ENCODE measurements at regions not wholly inside any gene's neighbourhood (a gene's known extent, or its start where the extent isn't known, plus 50 kb on each side); places are given as distances from the start of the nearest gene placed in this dataset.

DNA sequence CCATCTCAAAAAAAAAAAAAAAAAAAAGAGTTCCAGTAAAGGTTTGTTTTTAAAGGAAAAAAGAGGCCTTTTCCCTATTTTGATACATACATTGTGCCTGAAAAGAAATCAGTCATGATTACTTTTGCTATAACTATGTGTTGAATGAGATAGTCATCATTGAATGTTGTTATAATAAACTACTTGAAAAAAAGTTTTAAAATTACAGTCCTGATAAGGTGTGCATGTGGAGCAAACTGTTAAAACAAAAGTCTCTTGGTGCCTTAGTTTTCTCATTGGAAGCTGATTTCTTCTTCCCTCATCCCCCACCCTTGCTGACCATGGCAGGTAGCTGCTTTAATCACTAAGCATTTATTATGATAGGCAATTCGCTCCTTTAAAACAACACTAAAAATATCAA is 172.3 kb upstream of the TBCA start:
- DNase-seq = no peak

DNA sequence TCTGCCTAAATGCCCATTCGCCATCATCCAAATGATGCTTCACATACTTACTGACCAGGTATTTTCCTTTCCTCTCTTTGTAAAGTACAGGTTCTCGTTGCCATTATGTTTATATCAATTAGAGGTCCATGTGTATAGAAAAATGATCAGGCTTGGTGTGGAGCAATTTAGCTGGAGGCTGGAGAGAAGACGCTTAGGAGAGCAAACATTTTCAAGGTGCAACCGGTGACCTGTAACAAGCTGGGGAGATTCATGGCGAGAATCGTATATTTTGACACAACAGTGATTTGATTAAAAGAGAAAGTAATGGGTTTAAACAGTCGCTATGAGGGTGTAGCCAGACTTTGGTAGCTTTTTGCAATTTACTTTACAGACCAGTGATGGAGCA is 170.9 kb upstream of the TBCA start:
- no peak for DNase-seq

DNA sequence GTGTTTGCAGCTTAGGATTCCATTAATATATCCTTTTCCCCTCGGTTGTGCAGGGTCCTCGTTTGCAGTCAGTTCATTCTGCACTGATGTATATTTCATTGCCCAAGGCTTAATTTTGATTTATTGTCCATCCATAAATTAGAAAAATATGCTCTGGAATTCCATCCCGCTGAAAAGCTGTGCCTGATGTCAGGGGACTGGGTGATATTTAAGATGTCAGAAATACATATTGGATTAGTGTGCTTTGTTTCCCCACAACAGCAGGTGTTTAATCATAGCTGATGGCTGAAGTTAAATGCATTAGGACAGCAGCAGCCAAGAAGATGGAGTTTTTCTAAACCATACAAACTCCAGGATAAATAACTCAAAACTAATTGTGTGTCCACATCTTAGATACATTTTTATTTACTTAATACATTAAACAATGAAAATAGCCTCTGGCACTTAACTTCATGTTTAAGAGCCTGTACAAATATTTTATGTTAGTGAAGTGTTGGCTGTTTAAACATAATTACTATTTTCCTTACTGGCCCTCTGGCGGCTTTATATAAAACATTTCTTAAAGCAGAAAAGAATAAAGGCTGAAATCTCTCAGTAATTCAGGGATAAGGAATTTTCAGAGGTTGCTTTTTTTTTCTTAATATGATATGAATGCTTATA is 170.4 kb upstream of the TBCA start:
- no peak for DNase-seq

DNA sequence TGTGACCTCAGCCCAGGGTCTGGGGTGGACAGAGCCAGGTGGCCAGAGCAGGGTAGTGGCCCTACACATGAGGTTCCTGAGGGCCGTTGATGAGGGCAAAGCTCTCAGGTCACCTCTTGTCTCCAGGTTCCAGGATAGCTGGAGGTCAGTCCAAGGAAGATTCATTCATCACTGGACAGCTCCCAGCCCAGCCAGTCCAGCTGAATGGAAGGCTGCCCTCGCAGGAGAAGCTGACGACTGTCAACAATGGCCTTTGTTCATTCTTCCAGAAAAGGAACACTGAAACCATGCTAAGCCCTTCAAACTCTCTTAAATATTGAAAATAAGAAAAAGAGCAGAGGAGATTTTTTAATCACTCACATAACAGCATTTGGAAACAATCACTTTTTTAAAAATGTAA is 169.7 kb upstream of the TBCA start:
- no peak for DNase-seq

DNA sequence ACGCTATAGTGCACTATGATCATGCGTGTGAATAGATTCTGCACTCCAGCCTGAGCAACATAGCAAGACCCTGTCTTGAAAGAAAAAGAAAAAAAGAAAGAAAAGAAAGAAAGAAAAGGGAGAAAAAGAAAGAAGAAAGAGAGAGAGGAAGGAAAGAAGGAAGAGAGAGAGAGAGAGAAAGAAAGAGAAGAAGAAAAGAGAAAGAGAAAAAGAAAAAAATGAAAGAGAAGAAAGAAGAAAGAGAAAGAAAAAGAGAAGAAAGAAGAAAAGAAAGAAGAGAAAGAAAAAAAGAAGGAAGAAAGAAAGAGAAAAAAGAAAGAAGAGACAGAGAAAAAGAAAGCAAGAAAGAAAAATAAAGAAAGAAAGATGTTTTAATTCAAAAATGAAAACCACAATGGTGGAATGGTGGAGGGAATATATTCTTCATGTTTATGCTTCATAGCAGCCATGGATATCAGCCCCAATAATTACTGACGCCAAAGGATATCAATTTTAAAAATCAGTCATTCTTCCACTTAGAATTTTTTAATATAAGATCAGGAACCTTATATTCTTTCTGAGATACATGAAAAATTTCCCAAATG is 168.7 kb upstream of the TBCA start:
- DNase-seq = no peak

DNA sequence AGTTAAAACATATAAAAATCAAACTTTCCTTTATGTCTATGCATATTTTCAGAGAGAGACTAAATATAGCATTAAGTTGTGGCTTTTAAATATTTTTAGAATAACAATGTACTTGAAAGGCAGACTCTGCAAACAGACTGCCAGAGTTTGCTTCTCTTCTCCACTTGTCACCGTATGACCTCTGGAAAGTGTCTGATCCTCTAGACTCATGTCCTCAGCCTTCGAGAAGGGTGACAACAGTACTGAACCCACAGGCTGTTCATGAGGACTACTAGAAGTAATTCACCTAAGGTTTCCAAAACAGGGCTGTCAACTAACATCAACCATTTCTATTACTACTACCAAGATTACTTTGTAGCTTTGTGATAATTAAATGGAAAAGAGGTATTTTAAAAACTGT is 167.7 kb upstream of the TBCA start:
- no peak for DNase-seq

DNA sequence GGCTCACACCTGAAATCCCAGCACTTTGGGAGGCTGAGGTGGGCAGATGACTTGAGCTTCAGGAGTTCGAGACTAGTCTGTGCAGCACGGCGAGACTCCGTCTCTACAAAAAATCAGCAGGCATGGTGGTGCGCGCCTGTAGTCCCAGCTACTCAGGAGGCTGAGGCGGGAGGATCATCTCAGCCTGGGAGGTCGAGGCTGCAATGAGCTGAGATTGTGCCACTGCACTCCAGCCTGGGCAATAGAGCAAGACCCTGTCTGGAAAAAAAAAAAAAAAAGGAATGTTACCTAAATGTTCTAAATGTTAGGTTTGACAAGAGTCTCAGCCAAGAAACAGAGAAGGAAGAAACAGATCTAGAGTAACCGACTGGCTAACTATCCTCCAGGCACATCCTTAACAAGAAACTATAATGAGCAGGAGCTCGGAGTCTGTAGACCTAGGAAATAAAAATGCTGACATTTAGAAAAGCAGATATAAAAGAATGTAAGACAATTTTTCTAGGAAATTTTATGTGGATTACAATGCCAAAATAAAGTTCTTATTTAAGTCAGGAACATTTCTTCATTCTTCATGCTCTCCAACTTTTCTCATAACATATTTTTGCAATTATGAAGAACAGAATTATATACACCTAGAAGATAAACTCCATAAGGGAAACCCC is 166.6 kb upstream of the TBCA start:
- no peak for DNase-seq

DNA sequence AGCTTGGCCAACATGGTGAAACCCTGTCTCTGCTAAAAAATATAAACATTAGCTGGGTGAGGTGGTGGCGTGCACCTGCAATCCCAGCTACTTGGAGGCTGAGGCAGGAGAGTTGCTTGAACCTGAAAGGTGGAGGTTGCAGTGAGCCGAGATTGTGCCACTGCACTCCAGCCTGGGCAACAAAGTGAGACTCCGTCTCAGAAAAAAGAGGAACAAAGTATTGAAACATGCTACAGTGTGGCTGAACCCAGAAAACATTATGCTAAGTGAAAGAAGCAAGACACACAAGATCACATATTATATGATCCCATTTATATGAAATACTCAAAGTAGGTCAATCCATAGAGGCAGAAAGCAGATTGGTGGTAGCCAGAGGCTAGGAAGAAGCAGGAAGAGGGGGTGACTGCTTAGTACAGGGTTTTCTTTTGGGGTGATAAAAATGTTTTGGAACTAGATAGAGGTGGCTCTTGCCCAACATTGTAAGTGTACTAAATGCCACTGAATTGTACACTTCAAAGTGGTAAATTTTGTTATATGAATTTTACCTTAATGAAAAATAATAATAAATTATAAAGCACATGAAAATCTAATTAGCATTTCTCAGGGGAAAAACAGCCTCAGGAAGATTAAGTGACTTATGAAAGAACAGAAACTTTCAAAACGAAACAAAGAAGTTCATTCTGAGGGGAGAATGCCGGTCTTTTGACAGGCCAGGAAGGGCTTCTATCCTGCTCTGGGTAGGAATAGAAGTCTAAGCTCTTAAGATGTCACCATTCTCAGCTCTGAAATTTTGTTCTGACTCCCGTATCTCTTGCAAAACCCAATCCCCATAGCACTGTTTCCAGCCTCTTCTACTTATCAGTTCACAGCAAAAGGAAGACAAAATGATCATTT is 161.1 kb upstream of the TBCA start:
- no peak for DNase-seq

DNA sequence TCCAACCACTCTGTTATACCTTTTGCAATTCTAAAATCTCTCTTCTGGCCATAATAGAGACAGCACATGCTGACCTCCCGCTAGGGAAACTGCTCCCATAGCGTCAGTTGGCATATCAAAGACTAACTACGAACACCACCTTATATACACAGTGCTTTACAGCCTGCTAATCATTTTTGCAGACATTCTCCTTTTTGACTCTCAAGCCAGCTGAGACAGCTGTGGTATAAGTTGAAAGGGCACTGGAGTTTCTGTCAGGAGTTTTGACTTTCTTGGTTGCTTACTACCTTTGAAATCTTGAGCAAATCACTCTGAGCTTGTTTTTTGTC is 160.2 kb upstream of the TBCA start:
- no peak for DNase-seq

DNA sequence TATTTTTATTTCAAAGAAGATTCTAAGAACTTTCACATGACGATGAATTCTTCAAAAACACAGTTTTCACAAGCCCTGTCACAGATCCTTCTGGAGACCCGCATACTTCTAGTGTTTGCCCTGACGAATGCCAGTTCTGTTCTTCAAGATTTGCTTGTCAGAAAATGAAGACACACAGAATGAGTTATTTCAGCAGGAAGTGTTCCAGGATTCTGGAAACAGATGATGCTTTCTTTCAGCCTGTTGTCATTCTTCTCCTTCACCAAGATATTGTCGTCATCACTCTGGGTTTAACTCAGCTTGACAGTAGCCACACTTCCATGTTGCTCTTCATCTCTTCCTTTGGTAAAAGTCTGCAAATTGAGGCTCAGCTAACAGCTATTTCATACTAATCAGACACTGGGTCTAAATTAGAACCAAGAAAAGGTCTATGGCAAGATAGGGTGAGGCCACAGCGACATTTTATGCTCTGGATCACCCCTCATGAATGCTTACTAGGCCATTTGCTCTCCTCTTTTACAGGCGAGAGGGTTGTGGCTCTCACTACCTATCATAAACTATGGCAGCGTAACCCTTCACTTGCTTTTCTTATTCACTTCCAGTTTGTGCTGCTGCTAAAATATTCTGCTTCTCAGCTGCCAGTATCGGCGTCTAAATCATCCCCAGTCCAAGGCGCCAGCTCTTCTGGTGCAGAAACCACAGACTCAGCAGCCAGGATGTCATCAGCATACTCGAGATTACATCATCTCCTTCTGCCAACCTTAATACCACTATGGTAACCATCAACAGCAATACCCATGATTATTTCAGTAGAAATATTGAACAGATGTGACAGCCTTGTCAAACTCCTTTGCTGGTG is 159.6 kb upstream of the TBCA start:
- DNase-seq = peak; percentile 20

DNA sequence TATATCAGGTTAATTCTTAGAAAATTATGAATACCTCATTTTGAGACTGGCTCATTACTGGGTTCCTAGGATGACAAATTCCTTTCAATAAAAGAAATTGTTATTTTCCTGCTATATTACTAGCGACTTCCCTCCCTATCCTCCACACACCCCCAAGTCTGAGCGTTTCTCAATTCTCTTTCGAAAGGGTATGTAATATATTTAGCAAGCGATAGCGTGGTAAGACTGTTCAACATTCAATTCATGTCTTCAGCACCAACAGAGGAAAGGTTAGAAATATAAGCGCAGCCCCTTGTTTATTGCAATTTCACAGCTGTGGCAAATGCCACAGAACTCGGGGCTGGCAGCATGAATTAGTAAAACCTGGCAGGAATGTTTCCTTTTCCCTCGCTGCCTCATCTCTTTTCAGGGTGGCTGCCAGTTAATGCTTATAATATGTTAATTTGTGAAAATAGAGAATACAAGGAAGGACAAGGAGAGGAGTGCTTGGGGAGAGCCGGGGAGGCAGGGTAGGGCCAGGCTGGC is 152.7 kb upstream of the TBCA start:
- DNase-seq = no peak

DNA sequence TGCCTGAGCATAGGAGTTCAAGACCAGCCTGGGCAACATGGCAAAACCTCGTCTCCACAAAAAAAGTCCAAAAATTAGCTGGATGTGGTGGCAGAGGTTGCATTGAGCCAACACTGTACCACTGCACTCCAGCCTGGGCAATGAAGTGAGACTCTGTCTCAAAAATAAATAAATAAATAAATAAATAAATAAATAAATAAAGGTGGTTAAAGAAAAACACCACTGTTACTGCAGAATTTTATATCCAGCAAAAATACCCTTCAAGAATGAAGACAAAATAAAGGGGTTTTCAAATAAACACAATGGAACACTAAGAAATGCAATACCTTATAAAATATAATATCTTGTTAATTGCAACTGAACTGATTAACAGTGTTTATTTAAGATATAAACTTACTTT is 150.2 kb upstream of the TBCA start:
- DNase-seq = no peak

DNA sequence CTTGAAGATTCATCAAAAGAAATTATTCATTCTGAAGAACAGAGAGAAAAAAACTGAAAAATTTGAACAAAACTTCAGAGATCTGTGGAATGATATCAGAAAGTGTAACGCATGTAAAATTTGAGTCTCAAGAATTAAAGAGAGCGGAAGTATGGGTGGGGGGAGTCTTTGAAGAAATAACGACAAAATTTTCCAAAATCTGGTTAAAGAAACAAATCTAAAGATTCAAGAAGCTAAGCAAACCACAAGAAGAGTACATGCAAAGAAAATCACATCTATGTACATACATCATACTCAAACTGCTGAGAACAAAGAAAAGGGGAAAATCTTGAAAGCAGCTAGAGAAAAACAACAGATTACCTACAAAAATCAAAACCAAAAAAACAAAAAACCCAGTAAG is 149.4 kb upstream of the TBCA start:
- no peak for DNase-seq

DNA sequence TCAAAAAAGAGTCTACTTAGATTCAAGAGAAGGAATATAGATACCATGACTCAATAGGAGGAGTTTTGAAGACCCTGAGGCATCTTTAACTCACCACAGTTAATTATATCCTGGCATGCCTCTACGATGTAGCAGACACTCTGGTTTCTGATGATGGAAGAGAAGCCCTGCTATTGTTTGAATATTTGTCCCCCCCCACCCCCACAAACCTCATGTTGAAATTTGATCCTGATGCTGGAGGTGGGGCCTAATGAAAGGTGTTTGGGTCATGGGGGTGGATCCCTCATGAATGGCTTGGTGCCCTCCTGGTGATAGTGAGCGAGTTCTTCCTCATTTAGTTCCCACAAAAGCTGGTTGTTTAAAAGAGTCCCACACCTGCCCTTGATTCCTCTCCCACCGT is 147.9 kb upstream of the TBCA start:
- DNase-seq = no peak

DNA sequence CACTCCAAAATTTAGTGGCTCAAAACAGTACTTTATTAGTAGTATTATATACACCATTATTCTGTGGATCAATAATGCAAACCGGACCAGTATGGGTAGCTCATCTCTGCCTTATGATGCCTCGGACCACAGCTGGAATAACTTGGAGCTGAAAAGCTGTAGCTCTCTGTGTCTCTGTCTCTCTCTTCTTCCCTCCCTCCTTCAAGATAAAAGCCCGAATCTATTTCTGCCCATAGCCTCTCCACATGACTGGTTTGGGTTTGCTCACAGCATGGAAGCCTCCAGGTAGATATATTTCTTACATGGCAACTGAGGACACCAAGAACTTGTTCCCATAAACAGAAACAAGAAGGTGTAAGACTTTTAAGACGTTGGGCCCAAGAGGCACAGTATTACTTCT is 147.5 kb upstream of the TBCA start:
- DNase-seq = no peak

DNA sequence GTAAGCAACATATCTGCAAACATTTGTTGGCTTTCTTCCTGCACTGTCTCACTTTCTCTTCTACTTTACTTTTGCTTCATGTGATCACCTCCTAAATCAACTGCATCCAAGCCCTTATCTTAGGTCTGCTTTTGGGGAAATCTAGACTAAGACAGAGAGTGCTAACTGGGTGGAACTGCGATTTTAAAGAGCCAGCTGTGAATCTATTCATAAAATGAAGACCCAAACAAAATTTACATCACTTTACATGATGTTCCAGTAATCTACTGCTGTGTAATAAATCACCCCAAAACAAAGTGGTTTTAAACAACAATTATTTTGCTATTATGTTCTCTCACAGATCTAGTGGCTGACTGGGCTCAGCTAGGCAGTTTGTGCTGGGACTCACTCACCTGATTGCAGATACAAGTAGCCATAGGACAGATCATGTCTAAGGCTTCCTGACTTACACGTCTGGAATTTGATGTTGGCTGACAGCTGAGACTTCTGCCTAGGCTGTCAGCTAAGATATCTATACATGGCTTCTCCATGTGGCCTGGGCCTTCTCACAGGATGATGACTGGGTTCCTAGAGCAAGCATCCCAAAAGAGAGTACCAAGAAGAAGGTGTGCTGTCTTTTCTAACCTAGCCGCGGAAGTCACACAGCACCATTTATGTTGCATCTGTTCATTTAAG is 145.1 kb upstream of the TBCA start:
- DNase-seq = no peak

DNA sequence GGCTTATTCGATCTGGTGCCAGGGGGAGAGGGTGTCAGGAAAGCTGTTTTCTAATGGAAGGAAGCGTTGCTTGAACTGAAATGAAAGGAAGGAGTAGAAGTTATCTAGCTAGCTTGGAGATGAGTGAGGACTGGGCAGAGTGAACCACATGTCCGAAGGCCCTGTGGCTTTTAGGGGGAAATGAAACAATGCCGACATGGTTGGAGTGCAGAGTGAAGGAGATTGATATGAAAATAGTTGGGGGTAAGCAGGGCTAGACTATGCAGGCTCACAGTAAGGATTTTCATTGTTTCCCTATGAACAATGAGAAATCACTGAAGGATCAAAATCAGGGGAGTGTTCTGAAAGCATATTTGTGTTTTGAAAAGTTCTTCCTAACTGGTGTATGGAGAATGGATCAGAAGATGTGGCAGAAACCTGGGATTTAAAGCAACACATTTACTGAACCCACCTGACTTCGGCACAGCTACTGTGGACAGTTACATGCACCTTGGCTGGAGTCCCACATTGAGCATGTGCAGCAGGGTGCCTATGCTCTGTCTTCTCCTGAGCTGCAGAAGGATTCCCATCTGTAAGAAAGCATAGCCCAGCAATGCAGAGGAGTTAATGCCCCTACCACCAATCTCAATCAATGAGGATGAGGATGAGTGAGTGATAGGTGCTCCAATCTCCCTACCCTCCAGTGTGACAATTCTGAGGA is 144.4 kb upstream of the TBCA start:
- DNase-seq = no peak

DNA sequence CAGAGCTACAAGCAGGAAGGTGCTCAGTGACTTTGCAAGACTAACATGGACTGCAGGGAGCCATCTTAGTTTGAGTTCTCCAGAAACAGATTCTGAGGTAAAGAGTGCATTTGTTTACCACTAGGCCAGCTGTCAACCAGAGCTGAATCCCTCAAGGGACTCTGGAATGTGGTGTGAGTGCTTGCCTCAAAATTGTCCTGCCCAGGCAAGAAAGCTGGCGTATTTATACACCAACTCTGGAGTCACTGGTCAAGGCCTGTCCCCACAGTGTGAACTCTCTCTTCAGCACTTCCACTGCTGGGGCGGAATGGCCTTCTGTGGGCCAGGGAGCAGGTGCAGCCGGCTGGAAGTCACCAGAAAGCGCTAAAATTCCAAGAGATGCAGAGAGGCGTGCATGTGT is 139.2 kb upstream of the TBCA start:
- DNase-seq = no peak

DNA sequence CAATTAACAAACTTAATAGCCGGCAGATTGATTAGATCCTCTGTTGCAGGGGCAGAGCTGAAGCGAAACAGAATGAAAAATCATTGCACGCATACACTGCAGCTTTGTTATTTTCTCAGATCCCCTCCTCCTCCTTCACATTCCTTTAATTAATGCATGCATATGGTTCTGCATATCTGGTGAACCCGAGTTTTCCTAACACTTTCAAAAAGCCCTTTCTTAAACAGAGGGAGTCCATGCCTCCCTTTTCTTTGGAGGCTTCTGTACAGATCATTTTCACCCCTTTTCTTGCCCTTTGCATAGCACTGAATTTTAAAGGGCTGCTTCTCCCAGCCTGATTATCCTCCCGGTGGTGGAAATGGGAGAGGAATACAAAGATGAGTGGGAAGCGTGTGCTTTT is 136.6 kb upstream of the TBCA start:
- DNase-seq = no peak

DNA sequence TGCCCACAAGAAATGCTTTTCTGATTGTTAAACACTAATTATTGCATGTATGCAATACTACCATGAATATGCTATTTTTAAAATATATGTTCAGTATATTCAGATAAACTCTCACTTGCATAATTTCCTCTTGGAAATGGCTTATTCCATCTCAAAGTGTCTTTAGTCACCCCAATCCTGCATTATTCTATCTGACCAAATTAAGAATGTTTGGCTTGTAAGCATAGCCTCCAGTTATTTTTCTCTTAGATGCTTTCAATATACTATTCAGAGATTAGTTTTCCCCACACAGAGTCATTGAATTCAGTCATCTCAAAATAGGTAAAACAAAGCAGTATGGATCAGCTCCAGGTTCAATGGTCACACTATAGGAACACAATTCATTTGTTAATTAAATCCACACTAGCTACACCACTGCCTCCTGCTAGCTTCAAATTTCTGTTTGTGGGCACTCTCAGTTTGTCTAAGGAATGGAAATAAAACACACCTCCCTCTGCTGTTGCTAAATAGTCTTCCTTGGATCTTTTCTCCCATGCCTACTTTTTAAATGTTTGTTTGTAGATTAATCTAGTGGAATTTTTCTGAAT is 134.6 kb upstream of the TBCA start:
- DNase-seq = no peak

DNA sequence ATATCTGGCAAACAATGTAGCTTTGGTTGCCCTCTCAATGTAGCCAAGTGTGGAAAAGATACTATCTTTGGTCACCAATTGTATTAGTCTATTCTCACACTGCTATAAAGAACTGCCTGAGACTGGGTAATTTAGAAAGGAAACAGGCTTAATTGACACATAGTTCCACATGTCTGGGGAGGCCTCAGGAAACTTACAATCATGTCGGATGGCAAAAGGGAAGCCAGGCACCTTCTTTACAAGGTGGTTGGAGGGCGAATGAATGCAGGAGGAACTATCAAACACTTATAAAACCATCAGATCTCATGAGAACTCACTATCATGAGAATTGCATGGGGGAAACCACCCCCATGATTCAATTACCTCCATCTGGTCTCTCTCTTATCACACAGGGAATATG is 133.1 kb upstream of the TBCA start:
- DNase-seq = no peak
